ENCODE measurements at regions not wholly inside any gene's neighbourhood (a gene's known extent, or its start where the extent isn't known, plus 50 kb on each side); places are given as distances from the start of the nearest gene placed in this dataset.

DNA sequence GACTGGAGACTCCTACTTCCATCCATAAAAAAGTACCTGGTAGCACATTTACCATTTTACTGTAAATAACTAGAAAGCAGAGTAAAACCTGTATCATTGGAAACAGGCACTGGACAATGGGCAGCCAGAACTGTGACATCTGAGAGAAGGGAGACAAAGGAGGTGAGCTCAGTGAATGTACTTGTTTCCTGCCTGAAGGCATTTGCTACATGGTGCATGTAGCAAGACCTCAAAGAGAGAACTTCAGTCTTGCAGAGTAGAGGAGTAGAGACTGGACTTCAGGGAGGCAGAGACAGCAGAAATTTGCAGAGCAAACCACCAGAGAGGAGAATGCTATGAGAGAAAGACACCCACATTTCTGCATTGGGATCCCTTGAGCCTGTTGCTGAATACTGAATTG, 171.0 kb upstream of the CCN2 start:
- TF ChIP-seq, protein P1, sequence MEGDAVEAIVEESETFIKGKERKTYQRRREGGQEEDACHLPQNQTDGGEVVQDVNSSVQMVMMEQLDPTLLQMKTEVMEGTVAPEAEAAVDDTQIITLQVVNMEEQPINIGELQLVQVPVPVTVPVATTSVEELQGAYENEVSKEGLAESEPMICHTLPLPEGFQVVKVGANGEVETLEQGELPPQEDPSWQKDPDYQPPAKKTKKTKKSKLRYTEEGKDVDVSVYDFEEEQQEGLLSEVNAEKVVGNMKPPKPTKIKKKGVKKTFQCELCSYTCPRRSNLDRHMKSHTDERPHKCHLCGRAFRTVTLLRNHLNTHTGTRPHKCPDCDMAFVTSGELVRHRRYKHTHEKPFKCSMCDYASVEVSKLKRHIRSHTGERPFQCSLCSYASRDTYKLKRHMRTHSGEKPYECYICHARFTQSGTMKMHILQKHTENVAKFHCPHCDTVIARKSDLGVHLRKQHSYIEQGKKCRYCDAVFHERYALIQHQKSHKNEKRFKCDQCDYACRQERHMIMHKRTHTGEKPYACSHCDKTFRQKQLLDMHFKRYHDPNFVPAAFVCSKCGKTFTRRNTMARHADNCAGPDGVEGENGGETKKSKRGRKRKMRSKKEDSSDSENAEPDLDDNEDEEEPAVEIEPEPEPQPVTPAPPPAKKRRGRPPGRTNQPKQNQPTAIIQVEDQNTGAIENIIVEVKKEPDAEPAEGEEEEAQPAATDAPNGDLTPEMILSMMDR (IDR thresholded peaks at IDR 0.05; ENCODE audit: poor library complexity) = no peak
- no peak for TF ChIP-seq EZH2 (IDR thresholded peaks at IDR 0.05; ENCODE audit: borderline replicate concordance)
